ENCODE measurements at regions not wholly inside any gene's neighbourhood (a gene's known extent, or its start where the extent isn't known, plus 50 kb on each side); places are given as distances from the start of the nearest gene placed in this dataset.

GRCh38 chr13:30847650-30848307, 58.3 kb upstream of the MEDAG start:
- Histone ChIP-seq H3K4me1 (ENCODE audit: control insufficient read depth, insufficient read depth, low read length) (peaks cover 20% of the 10 kb centered on the region), H3K14ac (replicated peaks; ENCODE audit: low read depth, low read length) (peak overlapping the region; percentile 95), H3K4ac (ENCODE audit: low read depth, low read length) (peak overlapping the region; percentile 96), H3K27ac (ENCODE audit: insufficient read depth, low read length) (peak overlapping the region; percentile 90), H4K91ac (ENCODE audit: insufficient read depth, low read depth, low read length) (peak overlapping the region; percentile 92), H3K36me3 (ENCODE audit: control insufficient read depth, insufficient read depth, low read length) (no peaks in the 10 kb centered on the region), H3K9me1 (ENCODE audit: insufficient read depth, low read length) (peaks cover 52% of the 10 kb centered on the region), H2AFZ (replicated peaks; ENCODE audit: low read length, poor library complexity) (peak overlapping the region; percentile 86), H3K18ac (ENCODE audit: low read depth, low read length) (peak overlapping the region; percentile 99), H3K4me3 (ENCODE audit: insufficient read depth, low read depth, low read length) (peak overlapping the region; percentile 5; the same call in 1 of the 2 replicates), H3K56ac (ENCODE audit: extremely low read depth, insufficient read depth, low read length) (peak overlapping the region; percentile 62; the same call in 1 of the 2 replicates), H2AK9ac (replicated peaks; ENCODE audit: low read depth, low read length, poor library complexity) (peak overlapping the region; percentile 1), H2BK5ac (ENCODE audit: low read depth, low read length, poor library complexity, severe bottlenecking) (peak overlapping the region; percentile 92), H3K9ac (ENCODE audit: low read depth, low read length) (peak overlapping the region; percentile 53), H3K79me1 (ENCODE audit: low read depth in 1 of 2, low read length in 2 of 2) (peaks cover 0 to 15% of the 10 kb centered on the region in 2 experiments; a peak in 2 of 4 replicates), H4K20me1 (ENCODE audit: insufficient read depth, low read length) (no peaks in the 10 kb centered on the region), H2AK5ac (ENCODE audit: low read depth, low read length) (peak overlapping the region; percentile 95), H3K9me3 (ENCODE audit: control insufficient read depth, insufficient read depth, low read length) (no peaks in the 10 kb centered on the region), H2BK15ac (ENCODE audit: low read depth, low read length) (peak overlapping the region; percentile 89; the same call in 2 of the 3 replicates), H2BK20ac (ENCODE audit: low read depth, low read length) (peak overlapping the region; percentile 94), H4K8ac (ENCODE audit: low read depth in 2 of 2, low read length in 2 of 2) (peak overlapping the region; percentile 53 to 91), H3K4me2 (ENCODE audit: low read depth, low read length) (peak overlapping the region; percentile 82), H2BK120ac (ENCODE audit: low read depth, low read length) (peak overlapping the region; percentile 96), H4K5ac (ENCODE audit: low read depth, low read length) (peak overlapping the region; percentile 98), H3K23ac (ENCODE audit: low read depth, low read length) (peak overlapping the region; percentile 96), H3K27me3 (ENCODE audit: control insufficient read depth, insufficient read depth, low read length) (no peaks in the 10 kb centered on the region)
- ATAC-seq (ENCODE audit: low read depth): peak; percentile 90
- no TSS peak for BruUV-seq (replicated peaks)
- peak; percentile 93 for TF ChIP-seq CEBPB (IDR thresholded peaks at IDR 0.05; ENCODE audit: low read depth, low read length)
- peak; percentile 20; the same call in 1 of the 2 replicates for TF ChIP-seq MAZ (IDR thresholded peaks at IDR 0.05; ENCODE audit: borderline replicate concordance, low read depth, low read length)
- TF ChIP-seq, protein P1, sequence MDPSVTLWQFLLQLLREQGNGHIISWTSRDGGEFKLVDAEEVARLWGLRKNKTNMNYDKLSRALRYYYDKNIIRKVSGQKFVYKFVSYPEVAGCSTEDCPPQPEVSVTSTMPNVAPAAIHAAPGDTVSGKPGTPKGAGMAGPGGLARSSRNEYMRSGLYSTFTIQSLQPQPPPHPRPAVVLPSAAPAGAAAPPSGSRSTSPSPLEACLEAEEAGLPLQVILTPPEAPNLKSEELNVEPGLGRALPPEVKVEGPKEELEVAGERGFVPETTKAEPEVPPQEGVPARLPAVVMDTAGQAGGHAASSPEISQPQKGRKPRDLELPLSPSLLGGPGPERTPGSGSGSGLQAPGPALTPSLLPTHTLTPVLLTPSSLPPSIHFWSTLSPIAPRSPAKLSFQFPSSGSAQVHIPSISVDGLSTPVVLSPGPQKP (IDR thresholded peaks at IDR 0.05; ENCODE audit: borderline replicate concordance, low read depth, low read length): no peak
- no peak for TF ChIP-seq CTCF (conservative IDR thresholded peaks at IDR 0.05; ENCODE audit: low read depth, low read length)
- peak; percentile 89 for TF ChIP-seq FOS (IDR thresholded peaks at IDR 0.05; ENCODE audit: low read depth, low read length)
- TF ChIP-seq POLR2A (IDR thresholded peaks at IDR 0.05; ENCODE audit: low read depth, low read length): peak; percentile 66
- TF ChIP-seq, protein P2, sequence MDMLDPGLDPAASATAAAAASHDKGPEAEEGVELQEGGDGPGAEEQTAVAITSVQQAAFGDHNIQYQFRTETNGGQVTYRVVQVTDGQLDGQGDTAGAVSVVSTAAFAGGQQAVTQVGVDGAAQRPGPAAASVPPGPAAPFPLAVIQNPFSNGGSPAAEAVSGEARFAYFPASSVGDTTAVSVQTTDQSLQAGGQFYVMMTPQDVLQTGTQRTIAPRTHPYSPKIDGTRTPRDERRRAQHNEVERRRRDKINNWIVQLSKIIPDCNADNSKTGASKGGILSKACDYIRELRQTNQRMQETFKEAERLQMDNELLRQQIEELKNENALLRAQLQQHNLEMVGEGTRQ (IDR thresholded peaks at IDR 0.05; ENCODE audit: low read depth, low read length): no peak
- in situ Hi-C loops (cut with MboI; ENCODE audit: low sequenced_read_pairs) (no loop called here), intact Hi-C loops (cut with micrococcal nuclease) (no loop called here), dilution Hi-C loops (cut with HindIII; ENCODE audit: low sequenced_read_pairs, unreplicated experiment) (no loop called here)
- POLR2A ChIA-PET (ENCODE audit: unreplicated experiment): no interaction called here
- CTCF ChIA-PET: interaction anchor here (0.6 kb wide), 1 partner anchor 75 kb away, joined by 4 read pairs; no protein-coding TSS in a partner anchor
- no CpG with 5 or more reads among the region's 11 CpGs for WGBS, 2 experiments (ENCODE audit: extremely low coverage in 2 of 2, insufficient read length in 1 of 2)
- DNase-seq: peak; percentile 99
